HepG2 (cell line): ENCODE measurements at regions not wholly inside any gene's neighbourhood (a gene's known extent, or its start where the extent isn't known, plus 50 kb on each side); places are given as distances from the start of the nearest gene placed in this dataset.

Experiments
- ATAC-seq: fragments of 200-7000 bp; cut with Tn5 transposase; 3 replicates; pipeline ENCODE4 v1.9.1; 2020; ENCODE audit warnings: mild to moderate bottlenecking, moderate library complexity
- BruUV-seq: library from RNA; stranded (reverse); fragments of 400-500 nt; replicated peaks from 2 replicates; lab custom pipeline; 2021; lab: Mats Ljungman, UMichigan
- CTCF ChIA-PET: fragments of 300-600 bp; formaldehyde crosslinking; extraction: SDS; loops from one replicate; lab custom pipeline; 2021; ENCODE audit warnings: low total read pairs, inconsistent platforms, low intra/inter-chr PET ratio; lab: Yijun Ruan, JAX
- POLR2A ChIA-PET: fragments of 350-600 bp; sonication (Branson Sonifier 250); formaldehyde crosslinking; loops from one replicate; lab custom pipeline; 2020; ENCODE audit warnings: antibody characterized with exemption, inconsistent platforms; lab: Yijun Ruan, JAX
- DNase-seq: peaks from one replicate; pipeline ENCODE4 v3.0.0-alpha.2; 2015; ENCODE audit warnings: low spot score
- FAIRE-seq: peaks from 3 replicates; lab custom pipeline; 2011; peaks lifted over from hg19 to GRCh38; lab: Jason Lieb, UNC
- H2AFZ ChIP-seq: one replicate; pipeline ENCODE4 v1.6.1; 2011; ENCODE audit warnings: low read length, inconsistent platforms
- H3K27ac ChIP-seq: fragments of 300-600 bp; 3 replicates; pipeline ENCODE4 v1.8.0; 2011; ENCODE audit warnings: mixed run types, mild to moderate bottlenecking, mixed read lengths, low read length, inconsistent platforms; ENCODE audit not compliant: insufficient read depth; ENCODE audit errors: extremely low read length
- H3K27me3 ChIP-seq, 2 experiments: fragments of 200-600 bp in 1 of 2; 2 replicates in 1 of 2; 3 replicates in 1 of 2; pipeline versions ENCODE4 v1.6.0 to v1.8.0; 2011; ENCODE audit warnings: low read length in 2 of 2, mild to moderate bottlenecking in 2 of 2, moderate library complexity in 2 of 2, inconsistent platforms in 1 of 2; ENCODE audit not compliant: insufficient read depth in 2 of 2, control insufficient read depth in 1 of 2
- H3K36me3 ChIP-seq, 2 experiments: fragments of 200-600 bp in 1 of 2; replicated peaks in 1 of 2; 2 replicates in 1 of 2; 3 replicates in 1 of 2; pipeline versions ENCODE4 v1.5.1 to v1.8.0; 2011; ENCODE audit warnings: low read length in 2 of 2, inconsistent platforms in 1 of 2; ENCODE audit not compliant: insufficient read depth in 2 of 2, control insufficient read depth in 1 of 2
- H3K4me1 ChIP-seq: 2 replicates; pipeline ENCODE4 v1.5.1; 2012; ENCODE audit warnings: low read length, inconsistent platforms; ENCODE audit not compliant: insufficient read depth
- H3K4me2 ChIP-seq: 2 replicates; pipeline ENCODE4 v1.6.0; 2011; ENCODE audit warnings: low read depth, low read length, inconsistent platforms
- H3K4me3 ChIP-seq, 3 experiments: fragments of 200-600 bp in 1 of 3; sonication (generic), shearing (Covaris generic) in 1 of 3; replicated peaks in 1 of 3; 2 replicates each; pipeline ENCODE4 v1.5.1; 2011 to 2016; ENCODE audit warnings: low read length in 3 of 3, inconsistent platforms in 2 of 3, low read depth in 2 of 3, mild to moderate bottlenecking in 2 of 3, control low read depth in 1 of 3, mixed read lengths in 1 of 3; ENCODE audit not compliant: insufficient read depth in 1 of 3
- H3K79me2 ChIP-seq: one replicate; pipeline ENCODE4 v1.6.1; 2011; ENCODE audit warnings: low read length, inconsistent platforms; ENCODE audit not compliant: insufficient read depth
- H3K9ac ChIP-seq: 2 replicates; pipeline ENCODE4 v1.6.0; 2011; ENCODE audit warnings: mild to moderate bottlenecking, low read depth, low read length, inconsistent platforms; ENCODE audit not compliant: insufficient read depth
- H3K9me3 ChIP-seq: 2 replicates; pipeline ENCODE4 v1.5.1; 2012; ENCODE audit warnings: mild to moderate bottlenecking, low read length
- H4K20me1 ChIP-seq: 2 replicates; pipeline ENCODE4 v1.6.0; 2011; ENCODE audit warnings: inconsistent platforms, mild to moderate bottlenecking, low read length, moderate library complexity; ENCODE audit not compliant: insufficient read depth
- ATF7-NPFF ChIP-seq: sonication (generic); formaldehyde crosslinking; IDR thresholded peaks from 2 replicates; pipeline ENCODE4 v1.8.1; 2023; ENCODE audit warnings: mild to moderate bottlenecking, low read depth, missing genetic modification reagents, moderate library complexity
- CEBPG ChIP-seq: IDR thresholded peaks from 2 replicates; pipeline ENCODE4 v1.6.1; 2016
- DNMT1 ChIP-seq: sonication (generic); formaldehyde crosslinking; IDR thresholded peaks from 2 replicates; pipeline ENCODE4 v1.5.1; 2020; ENCODE audit warnings: mild to moderate bottlenecking, missing genetic modification reagents
- ELF1 ChIP-seq: sonication (generic); formaldehyde crosslinking; IDR thresholded peaks from 2 replicates; pipeline ENCODE4 v1.4.0; 2020; ENCODE audit warnings: missing genetic modification reagents
- GATA4 ChIP-seq: sonication (generic); IDR thresholded peaks from 2 replicates; pipeline ENCODE4 v1.6.1; 2016; ENCODE audit warnings: antibody characterized with exemption, low read depth, borderline replicate concordance
- HMG20B ChIP-seq: conservative IDR thresholded peaks from 2 replicates; pipeline ENCODE4 v1.6.1; 2016; ENCODE audit warnings: missing genetic modification reagents, missing compliant biosample characterization
- MZF1 ChIP-seq: sonication (generic); formaldehyde crosslinking; IDR thresholded peaks from 2 replicates; pipeline ENCODE4 v1.8.1; 2023; ENCODE audit warnings: mild to moderate bottlenecking, missing genetic modification reagents, borderline replicate concordance
- PAX8 ChIP-seq: sonication (generic); formaldehyde crosslinking; IDR thresholded peaks from 2 replicates; pipeline ENCODE4 v1.8.0; 2022; ENCODE audit warnings: mild to moderate bottlenecking, missing genetic modification reagents, borderline replicate concordance
- RELA ChIP-seq: sonication (generic); formaldehyde crosslinking; IDR thresholded peaks from 2 replicates; pipeline ENCODE4 v1.4.0; 2020; ENCODE audit warnings: missing genetic modification reagents
- SETDB1 ChIP-seq: sonication (generic); formaldehyde crosslinking; IDR thresholded peaks from 2 replicates; pipeline ENCODE4 v1.5.1; 2020; ENCODE audit warnings: missing genetic modification reagents, mild to moderate bottlenecking, borderline replicate concordance
- THAP7 ChIP-seq: sonication (generic); formaldehyde crosslinking; IDR thresholded peaks from 2 replicates; pipeline ENCODE4 v1.8.1; 2023; ENCODE audit warnings: mild to moderate bottlenecking, missing genetic modification reagents
- THAP8 ChIP-seq: sonication (generic); formaldehyde crosslinking; IDR thresholded peaks from 2 replicates; pipeline ENCODE4 v1.5.1; 2020; ENCODE audit warnings: missing genetic modification reagents, mild to moderate bottlenecking, borderline replicate concordance
- ZFP82 ChIP-seq: sonication (generic); formaldehyde crosslinking; IDR thresholded peaks from 2 replicates; pipeline ENCODE4 v1.5.1; 2020; ENCODE audit warnings: mild to moderate bottlenecking, missing genetic modification reagents, borderline replicate concordance
- ZNF615 ChIP-seq: sonication (generic); formaldehyde crosslinking; IDR thresholded peaks from 2 replicates; pipeline ENCODE4 v1.5.0; 2020; ENCODE audit warnings: mild to moderate bottlenecking, missing genetic modification reagents, borderline replicate concordance
- WGBS: methylation state at CpG from one replicate; pipeline ENCODE4 v1.1.6; 2017; ENCODE audit warnings: low lambda C conversion rate; 5-methylcytosine and 5-hydroxymethylcytosine counted together
- in situ Hi-C: cut with HindIII; loops from 2 replicates; pipeline ENCODE4 v1.10.0; 2017; ENCODE audit warnings: low pct_unique_long_range_greater_than_20kb; ENCODE audit not compliant: extremely low pct_ligation_motif_present
- intact Hi-C: fragments of 100-400 bp; cut with micrococcal nuclease; formaldehyde crosslinking; loops from one replicate; pipeline ENCODE4 v1.10.0; 2022; ENCODE audit not compliant: unreplicated experiment

GRCh38 chr4:54958236-54958635 is 167.2 kb downstream of the KDR start:
- no TSS peak for BruUV-seq
- whole genome bisulfite sequencing: 9% methylated on average over 6 of the region's 6 CpGs
- intact Hi-C loops: no loop called here

GRCh38 chr4:54954656-54955388 is 170.6 kb downstream of the KDR start:
- DNase-seq (no peak), ATAC-seq (no peak), FAIRE-seq (no peak)
- Histone ChIP-seq H3K27me3 (no peaks in the 10 kb centered on the region; a peak in 1 of 5 replicates), H3K9ac (no peak overlapping the region), H3K4me1 (no peaks in the 10 kb centered on the region), H3K4me2 (no peak overlapping the region), H3K79me2 (no peaks in the 10 kb centered on the region), H3K4me3 (no peak overlapping the region), H2AFZ (no peak overlapping the region), H4K20me1 (no peaks in the 10 kb centered on the region), H3K27ac (no peak overlapping the region), H3K36me3 (no peaks in the 10 kb centered on the region), H3K9me3 (no peaks in the 10 kb centered on the region)
- 6% methylated on average over 2 of the region's 2 CpGs for WGBS
- no peak for TF ChIP-seq GATA4
- TF ChIP-seq THAP8 (CRISPR knock-in tag): no peak
- no peak for TF ChIP-seq PAX8 (CRISPR knock-in tag)
- no peak for TF ChIP-seq HMG20B
- no peak for TF ChIP-seq ATF7-NPFF (CRISPR knock-in tag)
- CTCF ChIA-PET: no interaction called here
- in situ Hi-C loops (loop anchor here (25.0 kb wide), 1 partner anchor 643 kb away; no protein-coding TSS in a partner anchor), intact Hi-C loops (no loop called here)
- no TSS peak for BruUV-seq
- POLR2A ChIA-PET: no interaction called here

More at GRCh38 chr4:54958236-54958635, 167.2 kb downstream of the KDR start:
- H3K79me2 ChIP-seq: no peaks in the 10 kb centered on the region
- in situ Hi-C loops: loop anchor here (25.0 kb wide), 1 partner anchor 646 kb away; no protein-coding TSS in a partner anchor
- H3K4me2 ChIP-seq: no peak overlapping the region
- H2AFZ ChIP-seq: no peak overlapping the region
- no peak for FAIRE-seq
- ATAC-seq: no peak
- H4K20me1 ChIP-seq: no peaks in the 10 kb centered on the region
- H3K4me1 ChIP-seq: no peaks in the 10 kb centered on the region
- TF ChIP-seq DNMT1 (no peak), ZNF615 (no peak), ELF1 (CRISPR knock-in tag) (no peak), MZF1 (no peak), CEBPG (CRISPR knock-in tag) (no peak), THAP7 (CRISPR knock-in tag) (no peak), SETDB1 (no peak), RELA (CRISPR knock-in tag) (no peak), ZFP82 (no peak)
- DNase-seq: no peak
- no peaks in the 10 kb centered on the region; a peak in 1 of 5 replicates for H3K27me3 ChIP-seq
- no peaks in the 10 kb centered on the region for H3K36me3 ChIP-seq
- CTCF ChIA-PET: no interaction called here
- H3K27ac ChIP-seq: no peak overlapping the region
- H3K9ac ChIP-seq: no peak overlapping the region
- no peaks in the 10 kb centered on the region for H3K9me3 ChIP-seq
- POLR2A ChIA-PET: no interaction called here
- no peak overlapping the region for H3K4me3 ChIP-seq
